ENCODE measurements at regions not wholly inside any gene's neighbourhood (a gene's known extent, or its start where the extent isn't known, plus 50 kb on each side); places are given as distances from the start of the nearest gene placed in this dataset.

DNA sequence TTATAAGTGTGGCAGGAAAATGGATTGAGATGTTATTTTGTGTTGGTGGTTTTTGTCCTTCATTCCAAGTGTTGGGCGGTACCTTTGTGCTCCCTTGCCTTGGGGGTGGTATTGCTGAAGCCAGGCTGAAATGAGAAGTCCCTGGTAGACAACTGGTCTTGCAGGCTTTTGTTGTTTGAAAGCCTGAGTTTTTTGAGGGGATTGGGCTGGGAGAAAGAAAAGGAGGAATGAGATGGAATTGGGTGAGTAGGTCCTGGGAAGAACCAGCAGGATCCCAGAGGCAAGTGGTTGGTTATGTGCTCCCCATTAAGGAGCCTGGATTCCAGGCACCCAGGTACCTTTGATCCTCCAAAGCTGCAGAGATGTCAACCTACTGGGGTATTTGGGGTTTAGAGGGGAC, 93.7 kb upstream of the SLC2A1 start:
- Histone ChIP-seq H3K4me1 (ENCODE audit: control insufficient read depth, insufficient read depth, low read length) (no peaks in the 10 kb centered on the region), H3K9me3 (ENCODE audit: control insufficient read depth, insufficient read depth, low read length) (no peaks in the 10 kb centered on the region), H3K4me3 (ENCODE audit: low read depth, low read length) (no peak overlapping the region), H3K36me3 (ENCODE audit: control insufficient read depth, insufficient read depth, low read length) (no peaks in the 10 kb centered on the region), H3K9ac (ENCODE audit: low read depth, low read length) (no peak overlapping the region), H3K27me3 (ENCODE audit: control insufficient read depth, insufficient read depth, low read length) (peaks cover 3% of the 10 kb centered on the region)

GRCh38 chr1:43049481-43049880, 90.8 kb upstream of the SLC2A1 start:
- no peaks in the 10 kb centered on the region for H3K36me3 ChIP-seq (ENCODE audit: control insufficient read depth, insufficient read depth, low read length)
- H3K4me1 ChIP-seq (ENCODE audit: control insufficient read depth, insufficient read depth, low read length), result no peaks in the 10 kb centered on the region
- no peaks in the 10 kb centered on the region for H3K9me3 ChIP-seq (ENCODE audit: control insufficient read depth, insufficient read depth, low read length)
- H3K9ac ChIP-seq (ENCODE audit: low read depth, low read length), result no peak overlapping the region
- no peak overlapping the region for H3K4me3 ChIP-seq (ENCODE audit: low read depth, low read length)
- no peaks in the 10 kb centered on the region for H3K27me3 ChIP-seq (ENCODE audit: control insufficient read depth, insufficient read depth, low read length)

- H3K9me3 ChIP-seq (ENCODE audit: control insufficient read depth, insufficient read depth, low read length), result no peaks in the 10 kb centered on the region
- H3K27me3 ChIP-seq (ENCODE audit: control insufficient read depth, insufficient read depth, low read length), result no peaks in the 10 kb centered on the region
- H3K4me3 ChIP-seq (ENCODE audit: low read depth, low read length), result no peak overlapping the region
- H3K4me1 ChIP-seq (ENCODE audit: control insufficient read depth, insufficient read depth, low read length), result no peaks in the 10 kb centered on the region
- H3K9ac ChIP-seq (ENCODE audit: low read depth, low read length), result no peak overlapping the region
- H3K36me3 ChIP-seq (ENCODE audit: control insufficient read depth, insufficient read depth, low read length), result no peaks in the 10 kb centered on the region
These were observed 89.9 kb upstream of the SLC2A1 start for GRCh38 chr1:43048601-43049011.

DNA sequence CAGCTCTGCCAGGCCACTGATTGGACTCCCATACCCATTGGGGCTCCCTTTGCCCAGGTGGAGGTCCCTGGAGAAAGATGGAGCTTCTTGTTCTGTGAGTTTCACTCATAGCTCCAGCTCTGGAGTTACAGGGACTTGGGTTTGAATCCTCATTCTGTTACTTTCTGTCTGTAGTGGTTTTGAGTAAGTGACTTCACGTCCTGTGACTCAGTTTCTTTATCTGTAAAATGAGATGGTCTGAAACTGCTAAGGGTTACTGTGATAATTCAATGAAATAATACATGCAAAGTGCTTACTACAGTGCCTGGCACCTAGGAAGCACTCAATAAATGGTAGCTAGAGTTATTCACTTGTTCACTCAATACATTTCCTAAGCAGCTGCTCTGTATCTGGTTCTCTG, 88.5 kb upstream of the SLC2A1 start:
- Histone ChIP-seq H3K9ac (ENCODE audit: low read depth, low read length) (no peak overlapping the region), H3K27me3 (ENCODE audit: control insufficient read depth, insufficient read depth, low read length) (no peaks in the 10 kb centered on the region), H3K9me3 (ENCODE audit: control insufficient read depth, insufficient read depth, low read length) (no peaks in the 10 kb centered on the region), H3K36me3 (ENCODE audit: control insufficient read depth, insufficient read depth, low read length) (no peaks in the 10 kb centered on the region), H3K4me1 (ENCODE audit: control insufficient read depth, insufficient read depth, low read length) (no peaks in the 10 kb centered on the region), H3K4me3 (ENCODE audit: low read depth, low read length) (no peak overlapping the region)

GRCh38 chr1:43044572-43045361, 86.1 kb upstream of the SLC2A1 start:
- no peaks in the 10 kb centered on the region for H3K4me1 ChIP-seq (ENCODE audit: control insufficient read depth, insufficient read depth, low read length)
- H3K9ac ChIP-seq (ENCODE audit: low read depth, low read length), result no peak overlapping the region
- no peaks in the 10 kb centered on the region for H3K9me3 ChIP-seq (ENCODE audit: control insufficient read depth, insufficient read depth, low read length)
- no peaks in the 10 kb centered on the region for H3K36me3 ChIP-seq (ENCODE audit: control insufficient read depth, insufficient read depth, low read length)
- H3K27me3 ChIP-seq (ENCODE audit: control insufficient read depth, insufficient read depth, low read length), result no peaks in the 10 kb centered on the region
- no peak overlapping the region for H3K4me3 ChIP-seq (ENCODE audit: low read depth, low read length)

DNA sequence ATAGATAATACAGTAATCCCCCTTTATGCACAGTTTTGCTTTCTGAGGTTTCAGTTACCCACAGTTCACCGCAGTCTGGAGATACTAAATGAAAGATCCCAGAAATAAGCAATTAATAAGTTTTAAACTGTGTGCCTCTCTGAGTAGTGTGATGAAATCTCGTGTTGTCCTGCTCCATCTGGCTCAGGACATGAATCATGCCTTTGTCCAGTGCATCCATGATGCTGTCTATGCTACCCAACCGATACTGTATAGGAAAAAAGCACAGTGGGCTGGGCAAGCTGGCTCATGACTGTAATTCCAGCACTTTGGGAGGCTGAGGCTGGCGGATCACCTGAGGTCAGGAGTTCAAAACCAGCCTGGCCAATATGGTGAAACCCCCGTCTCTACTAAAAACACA, 85.0 kb upstream of the SLC2A1 start:
- no peaks in the 10 kb centered on the region for H3K9me3 ChIP-seq (ENCODE audit: control insufficient read depth, insufficient read depth, low read length)
- H3K4me3 ChIP-seq (ENCODE audit: low read depth, low read length), result no peak overlapping the region
- no peak overlapping the region for H3K9ac ChIP-seq (ENCODE audit: low read depth, low read length)
- no peaks in the 10 kb centered on the region for H3K36me3 ChIP-seq (ENCODE audit: control insufficient read depth, insufficient read depth, low read length)
- no peaks in the 10 kb centered on the region for H3K27me3 ChIP-seq (ENCODE audit: control insufficient read depth, insufficient read depth, low read length)
- H3K4me1 ChIP-seq (ENCODE audit: control insufficient read depth, insufficient read depth, low read length), result peaks cover 3% of the 10 kb centered on the region

DNA sequence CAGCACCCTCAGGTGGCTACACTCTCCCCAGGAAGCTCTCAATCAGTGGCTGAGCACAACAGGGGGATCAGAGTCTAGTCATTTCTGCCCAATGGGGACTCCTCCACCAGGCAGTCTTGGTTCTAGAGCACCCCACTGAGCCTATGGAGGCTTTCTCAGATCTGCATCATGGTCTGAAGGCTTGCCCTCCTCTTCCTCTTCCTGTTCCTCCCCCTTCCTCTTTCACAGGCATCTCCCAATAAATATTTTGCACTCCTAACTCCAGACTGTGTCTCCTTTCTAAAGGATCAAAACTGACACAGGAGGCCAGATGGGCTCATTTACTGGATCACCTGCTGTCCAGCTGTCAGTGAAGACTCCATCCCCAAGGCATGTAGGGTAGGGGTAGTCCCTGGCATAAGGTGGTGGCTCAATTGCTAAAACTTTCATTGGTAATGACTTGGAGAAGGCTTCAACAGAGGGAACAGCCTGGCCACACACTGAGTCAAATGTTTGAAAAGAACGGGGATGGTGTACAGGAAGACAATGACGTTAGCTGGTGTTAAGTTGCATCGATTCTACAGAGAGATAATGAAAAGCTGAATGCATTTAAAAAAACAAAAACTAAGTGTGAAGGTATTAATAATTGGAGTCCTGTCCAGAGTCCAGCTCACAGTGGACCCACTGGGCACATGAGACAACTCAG, 84.2 kb upstream of the SLC2A1 start:
- H3K27me3 ChIP-seq (ENCODE audit: control insufficient read depth, insufficient read depth, low read length), result no peaks in the 10 kb centered on the region
- H3K36me3 ChIP-seq (ENCODE audit: control insufficient read depth, insufficient read depth, low read length), result no peaks in the 10 kb centered on the region
- no peak overlapping the region for H3K9ac ChIP-seq (ENCODE audit: low read depth, low read length)
- peaks cover 3% of the 10 kb centered on the region for H3K4me1 ChIP-seq (ENCODE audit: control insufficient read depth, insufficient read depth, low read length)
- H3K9me3 ChIP-seq (ENCODE audit: control insufficient read depth, insufficient read depth, low read length), result no peaks in the 10 kb centered on the region
- no peak overlapping the region for H3K4me3 ChIP-seq (ENCODE audit: low read depth, low read length)

GRCh38 chr1:43042127-43042526, 83.5 kb upstream of the SLC2A1 start:
- Histone ChIP-seq H3K4me3 (ENCODE audit: low read depth, low read length) (no peak overlapping the region), H3K9me3 (ENCODE audit: control insufficient read depth, insufficient read depth, low read length) (no peaks in the 10 kb centered on the region), H3K36me3 (ENCODE audit: control insufficient read depth, insufficient read depth, low read length) (no peaks in the 10 kb centered on the region), H3K27me3 (ENCODE audit: control insufficient read depth, insufficient read depth, low read length) (no peaks in the 10 kb centered on the region), H3K4me1 (ENCODE audit: control insufficient read depth, insufficient read depth, low read length) (peaks cover 3% of the 10 kb centered on the region), H3K9ac (ENCODE audit: low read depth, low read length) (no peak overlapping the region)

DNA sequence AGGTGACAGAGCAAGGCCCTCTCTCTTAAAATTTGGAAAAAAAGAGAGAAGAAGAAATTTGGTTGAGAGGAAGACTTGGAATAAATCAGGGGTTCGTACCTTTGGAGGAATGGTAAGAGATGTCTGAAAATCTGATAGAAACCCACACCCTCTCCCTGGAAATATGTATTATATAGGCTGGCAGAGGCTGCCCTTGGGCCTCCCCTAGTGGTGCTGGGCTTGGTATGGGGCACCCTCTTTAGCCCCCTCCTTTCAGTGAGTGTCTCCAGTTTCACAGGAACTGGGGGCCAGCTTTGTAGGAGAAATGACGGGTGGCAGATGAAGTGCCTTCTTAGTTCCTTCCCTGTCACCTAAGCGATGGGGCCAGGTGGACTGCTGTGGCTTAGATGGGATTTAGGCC, 82.9 kb upstream of the SLC2A1 start:
- no peaks in the 10 kb centered on the region for H3K36me3 ChIP-seq (ENCODE audit: control insufficient read depth, insufficient read depth, low read length)
- H3K9me3 ChIP-seq (ENCODE audit: control insufficient read depth, insufficient read depth, low read length), result no peaks in the 10 kb centered on the region
- H3K4me1 ChIP-seq (ENCODE audit: control insufficient read depth, insufficient read depth, low read length), result peaks cover 3% of the 10 kb centered on the region
- no peaks in the 10 kb centered on the region for H3K27me3 ChIP-seq (ENCODE audit: control insufficient read depth, insufficient read depth, low read length)
- H3K9ac ChIP-seq (ENCODE audit: low read depth, low read length), result no peak overlapping the region
- no peak overlapping the region for H3K4me3 ChIP-seq (ENCODE audit: low read depth, low read length)

DNA sequence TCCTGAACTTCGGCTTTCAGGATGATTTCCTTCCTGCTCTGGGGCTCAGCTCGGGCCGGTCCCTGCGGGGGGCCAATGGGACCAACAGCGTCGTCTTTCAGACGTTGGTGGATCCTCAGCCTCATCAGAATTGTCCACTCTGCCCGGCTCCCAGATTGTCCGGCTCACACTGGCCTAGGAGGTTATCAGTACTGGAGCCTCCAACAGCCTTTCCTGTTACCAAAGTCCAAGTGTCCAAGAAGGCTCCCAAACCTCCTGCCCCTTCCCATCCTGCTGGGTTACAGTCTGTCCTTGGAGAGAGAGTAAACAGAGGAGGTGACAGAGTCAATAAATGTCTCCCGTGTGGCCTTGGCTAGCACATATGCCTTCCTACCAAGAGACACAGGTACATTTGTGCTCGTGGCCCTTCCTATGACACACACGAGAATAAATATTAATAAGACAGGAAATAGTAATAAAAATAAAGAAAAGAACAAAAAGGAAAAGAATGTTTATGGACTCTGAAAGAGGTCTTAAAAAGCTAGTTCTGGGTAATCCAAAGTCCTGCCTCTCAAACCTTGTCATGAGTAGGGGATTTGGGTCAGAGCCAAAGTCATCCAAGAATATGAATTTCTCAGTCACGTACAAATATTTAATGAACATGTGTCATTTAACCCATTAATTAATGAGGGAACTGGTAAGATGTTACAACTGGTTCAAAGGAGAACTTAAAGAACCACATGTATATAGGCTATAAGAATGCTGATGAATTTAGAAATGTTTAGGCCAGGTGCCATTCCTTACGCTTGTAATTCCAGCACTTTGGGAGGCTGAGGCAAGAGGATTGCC, 80.8 kb upstream of the SLC2A1 start:
- no peaks in the 10 kb centered on the region for H3K27me3 ChIP-seq (ENCODE audit: control insufficient read depth, insufficient read depth, low read length)
- no peaks in the 10 kb centered on the region for H3K9me3 ChIP-seq (ENCODE audit: control insufficient read depth, insufficient read depth, low read length)
- H3K36me3 ChIP-seq (ENCODE audit: control insufficient read depth, insufficient read depth, low read length), result no peaks in the 10 kb centered on the region
- H3K4me1 ChIP-seq (ENCODE audit: control insufficient read depth, insufficient read depth, low read length), result peaks cover 3% of the 10 kb centered on the region
- H3K4me3 ChIP-seq (ENCODE audit: low read depth, low read length), result no peak overlapping the region
- H3K9ac ChIP-seq (ENCODE audit: low read depth, low read length), result no peak overlapping the region

GRCh38 chr1:43038232-43038935, 79.7 kb upstream of the SLC2A1 start:
- H3K27me3 ChIP-seq (ENCODE audit: control insufficient read depth, insufficient read depth, low read length), result no peaks in the 10 kb centered on the region
- H3K9ac ChIP-seq (ENCODE audit: low read depth, low read length), result no peak overlapping the region
- H3K9me3 ChIP-seq (ENCODE audit: control insufficient read depth, insufficient read depth, low read length), result no peaks in the 10 kb centered on the region
- H3K4me1 ChIP-seq (ENCODE audit: control insufficient read depth, insufficient read depth, low read length), result peaks cover 3% of the 10 kb centered on the region
- H3K4me3 ChIP-seq (ENCODE audit: low read depth, low read length), result no peak overlapping the region
- H3K36me3 ChIP-seq (ENCODE audit: control insufficient read depth, insufficient read depth, low read length), result no peaks in the 10 kb centered on the region
